ENCODE measurements at regions not wholly inside any gene's neighbourhood (a gene's known extent, or its start where the extent isn't known, plus 50 kb on each side); places are given as distances from the start of the nearest gene placed in this dataset.

GRCh38 chr12:84502180-84502860 lies 410.3 kb downstream of the SLC6A15 start:
- TF ChIP-seq CTCF (IDR thresholded peaks at IDR 0.05): no peak
- no peak for TF ChIP-seq EZH2 (IDR thresholded peaks at IDR 0.05; ENCODE audit: borderline replicate concordance, insufficient read depth, low read depth, low read length, poor library complexity, severe bottlenecking)

Measured in B cell (primary cell).